ENCODE measurements at regions not wholly inside any gene's neighbourhood (a gene's known extent, or its start where the extent isn't known, plus 50 kb on each side); places are given as distances from the start of the nearest gene placed in this dataset.
"Not testable (repeated sequence)": the region's sequence is repeated elsewhere in the genome, so short reads cannot be mapped to it uniquely, and the experiment has no call there.

DNA sequence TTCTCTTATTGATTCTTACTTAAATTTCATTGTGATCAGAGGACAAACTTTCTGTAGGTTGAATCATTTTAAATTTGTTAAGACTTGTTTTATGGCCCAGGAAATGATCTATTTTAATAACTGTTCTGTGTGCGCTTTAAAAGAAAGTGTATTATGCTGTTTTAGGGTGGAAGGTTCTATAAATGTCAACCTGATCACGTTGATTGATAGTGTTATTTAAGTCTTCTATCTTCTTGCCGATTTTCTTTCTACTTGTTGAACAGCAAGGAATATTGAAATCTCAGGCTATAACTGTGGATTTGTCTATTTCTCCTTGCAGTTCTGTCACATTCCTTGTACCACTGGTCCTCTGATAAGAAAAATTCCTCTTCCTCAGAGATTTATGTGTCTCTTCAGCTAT is 112.7 kb downstream of the TANC2 start:
- DNase-seq: no peak

DNA sequence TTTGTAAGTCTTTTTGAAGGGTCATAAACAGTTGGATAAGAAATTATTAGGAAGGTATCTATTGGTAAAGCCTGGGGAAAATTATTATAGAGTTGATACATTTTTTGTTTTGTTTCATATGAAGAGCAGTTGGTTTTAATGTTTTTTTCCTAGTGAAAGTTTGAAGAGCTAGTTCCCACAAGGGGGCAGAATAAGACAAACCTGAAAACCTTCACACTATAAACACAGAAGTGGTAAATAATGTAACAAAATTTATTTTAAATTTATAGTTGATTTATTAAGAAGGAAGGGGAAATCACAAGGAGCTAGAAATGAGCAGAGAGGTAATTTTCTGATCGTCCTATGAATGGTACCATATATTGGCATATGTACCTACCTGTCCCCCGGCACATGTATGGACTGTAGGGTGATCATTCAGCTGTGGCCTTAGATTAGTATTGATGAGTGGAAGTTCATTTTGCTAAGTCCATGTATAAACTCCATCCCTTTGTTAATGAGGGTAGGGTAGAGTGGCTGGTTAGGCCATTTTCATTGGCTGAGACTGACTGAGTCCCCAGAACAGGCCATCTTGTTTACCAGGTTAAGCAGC is 116.3 kb downstream of the TANC2 start:
- DNase-seq: peak; percentile 45

DNA sequence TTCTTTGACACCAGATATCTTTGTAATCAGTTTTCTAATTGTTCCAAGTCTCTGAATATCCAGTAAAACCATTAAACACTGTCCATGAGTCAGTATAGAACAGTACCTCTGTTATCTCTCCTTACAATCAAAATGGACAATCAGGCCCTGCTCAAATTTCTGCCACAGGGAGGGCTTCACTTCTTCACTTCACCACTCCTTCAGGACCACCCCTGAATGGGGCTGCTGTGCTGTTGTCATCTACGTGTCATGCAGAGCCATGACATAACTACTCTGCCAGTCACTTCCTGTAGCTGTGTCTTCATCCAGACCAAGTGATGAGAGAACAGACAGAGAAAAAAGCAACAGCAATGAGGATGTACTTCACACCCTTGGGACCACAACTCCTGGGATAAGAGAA is 116.9 kb downstream of the TANC2 start:
- peak; percentile 35 for DNase-seq

DNA sequence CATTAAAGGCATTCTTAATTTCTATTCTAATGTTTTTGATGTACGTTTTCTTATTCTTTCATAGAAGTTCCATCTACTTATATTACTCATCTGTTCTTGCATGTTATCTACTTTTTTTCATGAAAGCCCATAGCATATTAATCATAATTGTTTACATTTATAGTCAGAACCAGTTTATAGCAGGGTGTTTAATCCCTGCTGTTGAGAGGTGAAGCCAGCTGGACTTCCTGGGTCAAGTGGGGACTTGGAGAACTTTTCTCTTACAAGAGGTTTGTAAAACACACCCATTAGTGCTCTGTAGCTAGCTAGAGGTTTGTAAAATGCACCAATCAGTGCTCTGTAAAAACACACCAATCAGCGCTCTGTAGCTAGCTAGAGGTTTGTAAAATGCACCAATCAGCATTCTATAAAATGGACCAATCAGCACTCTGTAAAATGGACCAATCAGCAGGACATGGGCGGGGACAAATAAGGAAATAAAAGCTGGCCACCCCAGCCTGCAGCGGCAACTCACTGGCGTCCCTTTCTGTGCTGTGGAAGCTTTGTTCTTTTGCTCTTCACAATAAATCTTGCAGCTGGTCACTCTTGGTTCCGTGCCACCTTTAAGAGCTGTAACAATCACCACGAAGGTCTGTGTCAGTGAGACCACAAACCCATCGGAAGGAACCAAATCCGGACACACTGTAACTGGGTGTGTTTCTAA is 120.6 kb downstream of the TANC2 start:
- no peak for DNase-seq

DNA sequence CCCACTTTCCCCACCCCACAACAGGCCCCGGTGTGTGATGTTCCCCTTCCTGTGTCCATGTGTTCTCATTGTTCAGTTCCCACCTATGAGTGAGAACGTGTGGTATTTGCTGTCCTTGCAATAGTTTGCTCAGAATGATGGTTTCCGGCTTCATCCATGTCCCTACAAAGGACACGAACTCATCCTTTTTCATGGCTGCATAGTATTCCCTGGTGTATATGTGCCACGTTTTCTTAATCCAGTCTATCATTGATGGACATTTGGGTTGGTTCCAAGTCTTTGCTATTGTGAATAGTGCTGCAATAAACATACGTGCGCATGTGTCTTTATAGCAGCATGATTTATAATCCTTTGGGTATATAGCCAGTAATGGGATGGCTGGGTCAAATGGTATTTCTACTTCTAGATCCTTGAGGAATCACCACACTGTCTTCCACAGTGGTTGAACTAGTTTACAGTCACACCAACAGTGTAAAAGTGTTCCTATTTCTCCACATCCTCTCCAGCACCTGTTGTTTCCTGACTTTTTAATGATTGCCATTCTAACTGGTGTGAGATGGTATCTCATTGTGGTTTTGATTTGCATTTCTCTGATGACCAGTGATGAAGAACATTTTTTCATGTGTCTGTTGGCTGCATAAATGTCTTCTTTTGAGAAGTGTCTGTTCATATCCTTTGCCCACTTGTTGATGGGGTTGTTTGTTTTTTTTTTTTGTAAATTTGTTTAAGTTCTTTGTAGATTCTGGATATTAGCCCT is 124.5 kb downstream of the TANC2 start:
- not testable (repeated sequence) for DNase-seq

DNA sequence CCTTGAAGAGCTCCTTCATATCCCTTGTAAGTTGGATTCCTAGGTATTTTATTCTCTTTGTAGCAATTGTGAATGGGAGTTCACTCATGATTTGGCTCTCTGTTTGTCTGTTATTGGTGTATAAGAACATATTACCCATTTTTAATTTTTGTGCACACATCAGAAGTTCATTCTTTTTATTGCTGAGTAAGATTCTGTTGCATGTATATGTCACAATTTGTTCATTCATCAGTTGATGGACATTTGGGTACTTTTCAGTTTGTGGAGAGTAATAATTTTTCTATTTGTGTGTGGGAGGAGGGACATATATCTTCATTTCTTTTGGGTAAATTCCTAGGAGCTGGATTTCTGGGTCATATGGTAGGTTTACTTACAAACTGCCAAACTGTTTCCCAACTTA is 125.9 kb downstream of the TANC2 start:
- DNase-seq: not testable (repeated sequence)

DNA sequence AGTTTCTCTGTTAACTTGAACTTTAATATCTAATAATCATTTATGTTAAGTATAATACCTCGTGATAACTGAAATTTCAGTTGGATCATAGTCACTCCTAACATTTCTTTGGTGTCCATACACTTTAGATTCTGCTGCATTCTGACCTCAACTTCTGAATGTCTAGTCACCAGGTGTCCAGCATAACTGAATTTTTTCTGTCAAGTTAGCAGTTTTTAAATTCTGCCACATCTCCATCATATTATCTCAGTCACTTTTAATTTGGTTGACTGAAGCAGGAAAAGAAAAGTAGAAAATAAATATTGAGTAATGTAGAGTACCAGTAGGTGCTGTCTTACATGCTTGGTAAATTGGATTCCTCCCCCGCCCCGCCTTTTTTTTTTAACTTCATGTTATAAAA is 128.6 kb downstream of the TANC2 start:
- DNase-seq: no peak

DNA sequence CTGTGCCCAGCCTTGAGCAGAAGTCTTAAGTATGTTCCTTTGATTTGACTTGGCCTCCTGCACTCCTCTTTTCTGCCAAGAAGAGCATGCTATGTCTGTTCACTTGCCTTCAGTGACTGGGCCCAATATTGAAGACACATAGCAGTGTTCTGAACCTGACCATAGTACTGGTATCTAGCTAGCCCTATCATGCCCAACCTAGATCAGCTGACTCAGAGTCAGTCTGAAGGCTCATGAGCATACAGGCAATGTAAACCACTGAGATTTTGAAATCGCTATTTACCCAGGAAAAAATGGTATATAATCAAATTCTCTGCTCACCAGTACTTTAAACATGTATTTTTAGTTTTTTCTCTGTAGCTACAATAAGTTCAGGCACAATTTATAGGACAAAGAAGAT is 129.4 kb downstream of the TANC2 start:
- DNase-seq: no peak

DNA sequence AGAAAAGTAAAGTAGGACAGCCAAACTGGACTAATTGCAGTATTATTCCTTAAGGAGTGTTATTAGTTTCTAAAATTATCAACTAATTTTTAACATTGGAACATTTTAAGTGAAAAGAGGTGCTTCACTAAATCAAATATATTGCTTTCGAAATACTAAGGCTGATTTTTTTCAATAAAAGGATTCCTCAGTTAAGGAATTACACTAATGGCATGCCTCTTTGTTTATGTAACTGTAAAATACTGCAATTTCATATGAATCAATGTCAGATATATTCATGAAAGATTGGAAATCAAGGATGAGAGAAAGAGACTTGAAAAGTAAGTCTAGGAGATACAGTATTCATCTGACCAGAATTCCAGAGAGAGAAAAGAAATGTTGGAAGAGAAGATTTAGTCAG is 129.8 kb downstream of the TANC2 start:
- DNase-seq: no peak

DNA sequence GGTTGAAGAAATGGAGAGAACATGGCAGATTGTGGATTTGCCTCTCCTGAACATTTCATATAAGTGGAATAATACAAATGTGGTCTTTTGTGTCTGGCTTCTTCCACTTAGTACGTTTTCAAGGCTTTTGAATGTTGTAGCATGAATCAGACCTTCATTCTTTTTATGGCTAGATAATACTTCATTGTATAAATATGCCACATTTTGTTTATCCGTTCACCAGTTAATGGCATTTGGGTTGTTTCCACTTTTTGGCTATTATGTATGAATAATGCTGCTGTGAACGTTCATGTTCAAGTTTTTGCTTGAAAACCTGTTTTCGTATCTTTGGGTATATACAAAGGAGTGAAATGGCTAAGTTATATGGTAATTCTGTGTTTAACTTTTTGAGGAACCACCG is 130.4 kb downstream of the TANC2 start:
- peak; percentile 27 for DNase-seq

DNA sequence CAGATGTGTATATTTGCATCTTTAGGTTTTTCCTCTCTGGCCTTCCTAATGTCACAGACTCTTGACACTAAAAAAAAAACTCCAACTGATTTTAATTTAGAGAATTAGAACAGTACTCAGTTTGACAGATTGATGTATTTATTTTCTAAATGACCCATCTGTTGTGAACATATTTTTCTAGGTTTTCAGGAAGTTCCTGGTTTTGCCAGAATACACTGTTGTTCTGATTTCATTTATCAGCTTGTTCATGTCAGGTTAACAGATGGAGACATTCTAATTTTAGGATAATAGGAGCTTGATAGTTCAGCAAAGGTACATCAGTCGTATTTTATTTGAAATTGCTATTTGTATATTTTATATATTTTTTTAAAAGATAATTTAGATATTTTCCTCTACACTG is 133.4 kb downstream of the TANC2 start:
- DNase-seq: no peak

DNA sequence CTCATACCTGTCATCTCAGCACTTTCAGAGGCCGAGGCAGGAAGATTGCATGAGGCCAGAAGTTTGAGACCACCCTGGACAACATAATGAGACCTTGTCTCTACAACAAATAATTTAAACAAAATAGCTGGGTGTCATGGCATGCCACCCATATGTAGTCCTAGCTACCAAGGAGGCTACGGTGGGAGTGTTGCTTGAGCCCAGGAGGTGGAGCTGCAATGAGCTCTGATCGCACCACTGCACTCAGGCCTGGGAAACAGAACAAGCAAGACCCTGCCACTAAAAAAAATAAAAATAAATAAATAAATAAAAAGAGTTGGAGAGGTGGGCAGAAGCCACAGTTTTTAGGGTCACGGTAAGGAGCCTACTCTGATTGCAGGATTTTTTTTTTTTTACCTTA is 136.0 kb downstream of the TANC2 start:
- no peak for DNase-seq

DNA sequence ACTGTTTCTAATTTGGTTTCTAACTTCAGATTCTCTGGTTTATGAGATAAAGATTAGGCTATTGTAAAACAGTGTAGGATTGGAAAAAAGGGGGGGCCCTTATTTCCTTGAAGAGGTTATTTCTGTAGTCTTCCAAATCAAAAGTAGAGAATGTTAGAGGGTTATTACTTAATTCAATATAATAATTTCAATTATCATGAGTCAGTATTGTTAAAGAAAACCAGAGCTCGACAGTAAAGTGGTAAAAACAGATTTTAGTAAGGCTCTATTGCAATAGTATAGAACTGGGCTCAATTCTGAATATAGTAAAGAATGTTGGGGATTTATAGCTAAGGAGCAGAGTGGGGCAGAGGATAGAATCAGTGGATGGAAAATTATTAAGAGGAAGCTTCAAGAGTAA is 140.0 kb downstream of the TANC2 start:
- no peak for DNase-seq

DNA sequence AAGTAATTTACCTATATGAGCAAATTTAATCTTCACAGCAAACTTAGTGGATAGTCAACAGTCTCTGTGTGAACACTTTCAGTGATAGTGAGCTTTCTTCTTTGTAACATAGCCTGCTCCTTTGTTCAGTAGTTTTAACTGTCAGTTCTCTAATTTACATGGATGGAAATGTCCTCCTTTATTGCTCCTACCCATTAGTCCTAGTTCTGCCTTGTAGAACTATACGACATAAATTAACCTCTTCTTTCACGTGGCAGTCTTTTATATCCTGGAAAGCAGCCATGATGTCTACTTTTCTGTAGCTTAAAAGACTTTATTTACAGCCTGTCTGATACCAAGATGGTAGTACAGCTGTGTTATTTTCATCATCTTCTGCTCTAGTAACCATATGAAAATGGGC is 143.6 kb downstream of the TANC2 start:
- DNase-seq: no peak

DNA sequence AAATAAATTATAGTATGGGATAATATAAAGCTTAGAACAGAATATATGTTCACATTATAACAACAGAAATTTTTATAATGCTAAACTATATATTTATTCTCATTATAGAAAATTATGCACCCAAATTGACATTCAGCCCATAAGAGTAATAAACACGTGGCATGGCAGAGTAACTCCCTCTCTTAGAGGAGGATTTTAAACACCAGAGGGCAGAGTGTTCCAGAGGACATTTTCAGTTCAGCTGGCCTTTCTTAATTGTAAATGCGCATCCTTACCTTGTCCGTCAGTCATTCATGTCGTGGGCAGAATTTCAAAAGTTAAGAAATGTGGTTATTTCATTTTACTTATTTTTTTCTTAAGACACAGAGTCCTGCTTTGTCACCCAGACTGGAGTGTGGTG is 147.1 kb downstream of the TANC2 start:
- DNase-seq: peak; percentile 9

DNA sequence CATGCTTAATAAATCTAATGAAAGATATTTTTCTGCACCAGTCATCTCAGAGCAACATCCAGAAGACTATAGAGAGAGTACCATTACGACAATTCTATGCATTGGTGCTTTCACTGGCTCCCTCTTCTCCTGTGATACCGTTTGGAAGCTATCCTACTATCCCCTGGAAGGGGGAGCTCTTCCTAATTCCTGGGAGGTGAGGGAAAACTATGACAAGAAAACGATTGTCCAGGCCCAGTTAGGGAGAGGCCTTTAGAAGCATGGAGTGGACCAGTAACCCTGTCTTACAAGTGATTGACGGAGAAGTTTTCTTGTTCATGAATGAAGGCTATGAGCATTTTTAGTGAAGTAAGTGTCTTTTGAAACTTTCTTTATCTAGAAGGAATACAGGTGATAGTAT is 150.2 kb downstream of the TANC2 start:
- DNase-seq: no peak

DNA sequence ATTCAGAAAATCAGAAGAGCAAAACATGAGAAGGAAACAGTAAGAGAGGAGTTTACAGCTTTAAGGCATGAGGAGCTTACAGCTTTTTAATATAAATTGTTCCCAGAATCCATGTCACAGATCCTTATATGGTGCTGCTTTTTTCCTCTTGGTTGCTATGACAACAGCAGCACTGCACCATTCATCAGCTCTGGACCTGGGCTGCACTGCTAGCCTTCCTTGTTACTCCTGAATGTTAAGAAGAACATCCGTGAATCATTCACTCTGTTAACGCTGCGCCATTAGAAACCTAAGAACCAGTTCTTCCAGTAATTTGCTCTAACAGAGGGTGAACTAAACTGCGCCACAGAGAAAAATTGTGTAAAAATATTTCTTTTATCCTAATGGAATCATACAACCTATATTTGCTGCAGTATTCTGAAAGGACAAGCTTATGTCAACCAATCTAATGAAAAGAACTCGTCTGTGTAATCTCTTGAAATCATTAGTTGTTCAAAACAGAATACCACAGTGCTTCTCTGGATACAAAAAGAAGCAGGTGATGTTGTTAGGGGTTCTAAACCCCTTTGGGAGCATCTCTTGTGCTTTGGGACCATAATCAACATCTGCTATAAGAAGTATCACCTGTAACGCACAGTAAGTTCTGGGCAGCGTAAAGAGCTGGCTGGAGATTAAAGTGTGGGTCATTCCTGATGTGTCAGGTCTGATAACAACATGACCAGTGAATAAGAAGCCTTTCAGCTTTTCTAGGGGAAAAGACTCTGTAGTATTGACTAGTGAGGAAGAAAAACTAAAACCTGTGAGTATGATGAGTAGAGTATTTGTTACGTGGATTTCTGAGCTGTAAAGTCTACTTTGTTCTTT is 151.2 kb downstream of the TANC2 start:
- peak; percentile 32 for DNase-seq

DNA sequence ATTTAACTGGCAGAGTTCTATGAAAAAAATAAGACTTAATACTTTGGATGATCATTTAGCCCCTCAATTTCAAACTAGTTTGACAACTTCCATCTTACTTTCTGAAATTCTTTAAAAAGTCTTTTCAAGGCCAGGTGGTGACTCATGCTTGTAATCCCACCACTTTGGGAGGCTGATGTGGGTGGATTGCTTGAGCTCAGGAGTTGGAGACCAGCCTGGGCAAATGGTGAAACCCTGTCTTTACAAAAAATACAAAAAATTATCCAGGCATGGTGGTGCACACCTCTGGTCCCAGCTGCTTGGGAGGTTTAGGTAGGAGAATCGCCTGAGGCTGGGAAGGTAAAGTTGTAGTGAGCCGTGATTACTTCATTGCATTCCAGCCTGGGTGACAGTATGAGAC is 154.4 kb downstream of the TANC2 start:
- DNase-seq: peak; percentile 25

DNA sequence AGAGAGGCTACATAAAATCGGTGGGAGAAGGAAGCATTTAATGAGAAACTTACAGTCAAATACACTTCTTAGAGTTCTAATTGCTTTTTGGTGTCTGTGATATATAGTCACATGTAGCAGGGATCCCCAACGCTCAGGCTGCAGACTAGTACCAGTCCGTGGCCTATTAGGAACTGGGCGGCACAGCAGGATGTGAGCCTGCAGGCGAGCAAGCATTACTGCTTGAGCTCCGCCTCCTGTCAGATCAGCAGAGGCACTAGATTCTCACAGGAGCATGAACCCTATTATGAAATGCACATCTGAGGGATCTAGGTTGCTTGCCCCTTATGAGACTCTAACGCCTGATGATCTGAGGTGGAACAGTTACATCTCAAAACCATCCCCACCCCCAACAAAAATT is 158.5 kb downstream of the TANC2 start:
- DNase-seq: no peak

DNA sequence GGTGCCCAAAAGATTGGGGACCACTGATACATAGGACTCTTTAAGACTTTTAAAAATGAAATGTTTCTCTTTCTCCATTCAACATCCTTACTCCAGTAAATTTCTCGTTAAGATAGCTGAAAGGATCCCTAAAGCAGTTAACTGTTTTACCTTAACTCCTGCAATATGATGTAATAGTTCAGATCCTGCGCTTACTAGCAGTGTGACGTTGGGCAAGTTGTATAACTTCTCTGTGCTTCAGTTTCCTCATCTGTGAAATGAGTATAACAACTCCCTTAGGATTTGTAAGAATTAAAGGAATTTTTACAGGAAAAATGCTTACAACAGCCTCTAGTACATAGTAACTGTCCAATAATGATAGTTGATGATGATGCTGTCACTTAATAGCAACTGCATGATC is 158.9 kb downstream of the TANC2 start:
- peak; percentile 11 for DNase-seq

DNA sequence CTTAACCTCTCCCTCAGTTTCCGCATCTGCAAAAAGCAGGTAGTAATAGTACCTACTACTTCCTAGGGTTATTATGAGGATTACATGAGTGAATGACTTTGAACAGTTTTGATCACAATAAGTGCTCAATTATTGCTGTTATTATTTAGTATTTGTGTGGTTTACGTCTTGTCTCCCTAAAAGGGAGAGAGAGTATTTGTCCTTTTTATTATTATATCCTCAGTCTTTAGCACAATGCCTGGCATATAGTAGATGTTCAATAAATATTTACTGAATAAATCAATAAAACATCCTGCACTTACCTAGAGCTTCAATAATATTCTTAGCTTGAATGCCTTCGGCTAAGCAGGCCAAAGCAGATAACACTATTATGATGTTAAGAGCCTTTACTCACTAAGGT is 160.0 kb downstream of the TANC2 start:
- DNase-seq: no peak

DNA sequence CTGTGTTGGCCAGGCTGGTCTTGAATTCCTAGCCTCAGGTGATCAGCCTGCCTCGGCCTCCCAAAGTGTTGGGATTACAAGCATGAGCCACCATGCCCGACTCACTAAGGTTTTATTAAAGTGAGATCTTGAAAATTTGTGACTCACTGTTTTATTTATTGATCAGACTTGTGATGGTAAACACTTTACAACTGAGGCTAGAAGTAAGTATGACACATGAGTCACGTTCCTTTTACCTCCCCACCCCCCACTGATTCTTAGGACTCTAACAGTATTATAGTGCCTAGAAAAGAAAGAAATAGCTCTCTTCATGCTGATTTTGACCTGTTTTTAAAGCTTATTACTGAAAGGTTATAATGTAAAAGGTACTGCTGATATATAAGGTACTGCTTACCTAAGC is 160.6 kb downstream of the TANC2 start:
- no peak for DNase-seq

DNA sequence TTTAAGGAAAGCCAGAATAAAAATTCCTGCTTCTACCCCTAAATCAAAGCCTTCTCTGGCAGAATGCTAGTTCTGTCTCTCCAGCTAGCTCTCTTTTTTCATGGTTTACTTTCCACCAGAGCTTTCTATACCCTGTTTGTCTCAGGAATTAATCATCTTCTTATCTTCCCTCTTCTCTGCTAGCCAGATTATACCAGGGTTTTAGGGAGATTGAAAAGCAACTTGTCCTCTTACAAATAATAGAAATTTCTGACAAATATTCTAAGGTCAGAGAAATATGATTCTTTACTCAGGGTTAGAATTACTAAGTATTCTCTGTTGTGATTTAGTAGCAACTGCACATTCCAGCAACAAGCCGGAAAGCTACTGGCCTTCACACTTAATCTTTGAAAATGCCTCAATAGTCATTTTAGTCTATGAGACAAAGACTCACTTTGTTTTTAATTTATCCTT is 166.4 kb downstream of the TANC2 start:
- no peak for DNase-seq
